ENCODE measurements at regions not wholly inside any gene's neighbourhood (a gene's known extent, or its start where the extent isn't known, plus 50 kb on each side); places are given as distances from the start of the nearest gene placed in this dataset.

GRCh38 chr14:49209416-49209815, 376.8 kb downstream of the RPS29 start:
- no peak for DNase-seq (ENCODE audit: low read depth, low spot score)

GRCh38 chr14:49206828-49207227, 379.4 kb downstream of the RPS29 start:
- FAIRE-seq = no peak
- H3K27ac ChIP-seq (ENCODE audit: control insufficient read depth, insufficient read depth, low read length) = no peak overlapping the region
- no peaks in the 10 kb centered on the region for H3K9me3 ChIP-seq (ENCODE audit: control insufficient read depth, low read depth, low read length)
- no peaks in the 10 kb centered on the region for H3K79me2 ChIP-seq (ENCODE audit: control insufficient read depth, insufficient read depth, low read length)
- no peaks in the 10 kb centered on the region for H3K27me3 ChIP-seq (ENCODE audit: control insufficient read depth, extremely low read depth, insufficient read depth, low read length)
- dilution Hi-C loops (cut with MboI; ENCODE audit: extremely low pct_ligation_motif_present, low sequenced_read_pairs) = no loop called here
- H3K4me3 ChIP-seq (ENCODE audit: control insufficient read depth in 2 of 3, extremely low read depth in 1 of 3, insufficient read depth in 2 of 3, low read depth in 1 of 3, low read length in 3 of 3) = no peak overlapping the region
- H3K9me1 ChIP-seq (ENCODE audit: control insufficient read depth, extremely low read depth, insufficient read depth, low read length) = no peaks in the 10 kb centered on the region
- H3K4me2 ChIP-seq (ENCODE audit: control insufficient read depth, extremely low read depth, insufficient read depth, low read depth, low read length) = no peak overlapping the region
- no peak overlapping the region for H2AFZ ChIP-seq (ENCODE audit: control insufficient read depth, low read length)
- no peaks in the 10 kb centered on the region for H3K4me1 ChIP-seq (ENCODE audit: control insufficient read depth, extremely low read depth, insufficient read depth, low read length)
- no peak for TF ChIP-seq CTCF (optimal IDR thresholded peaks at IDR 0.05 in 1 of 3, IDR thresholded peaks at IDR 0.05 in 1 of 3, conservative IDR thresholded peaks at IDR 0.05 in 1 of 3; ENCODE audit: extremely low read depth in 1 of 3, insufficient read depth in 2 of 3, low read length in 3 of 3)
- no peak for TF ChIP-seq EZH2 (IDR thresholded peaks at IDR 0.05; ENCODE audit: low read length)
- H4K20me1 ChIP-seq (ENCODE audit: control insufficient read depth, extremely low read depth, insufficient read depth, low read length) = no peaks in the 10 kb centered on the region
- no peaks in the 10 kb centered on the region for H3K36me3 ChIP-seq (ENCODE audit: control insufficient read depth in 2 of 2, extremely low read depth in 1 of 2, insufficient read depth in 2 of 2, low read length in 2 of 2)
- H3K9ac ChIP-seq (ENCODE audit: control insufficient read depth, extremely low read depth, insufficient read depth, low read length) = no peak overlapping the region
- no peak for DNase-seq (ENCODE audit: low read depth, low spot score)

More at GRCh38 chr14:49209416-49209815, 376.8 kb downstream of the RPS29 start:
- dilution Hi-C loops (cut with MboI; ENCODE audit: extremely low pct_ligation_motif_present, low sequenced_read_pairs) = no loop called here
- FAIRE-seq = no peak
- no peak overlapping the region for H3K4me2 ChIP-seq (ENCODE audit: control insufficient read depth, extremely low read depth, insufficient read depth, low read depth, low read length)
- TF ChIP-seq CTCF (optimal IDR thresholded peaks at IDR 0.05 in 1 of 3, IDR thresholded peaks at IDR 0.05 in 1 of 3, conservative IDR thresholded peaks at IDR 0.05 in 1 of 3; ENCODE audit: extremely low read depth in 1 of 3, insufficient read depth in 2 of 3, low read length in 3 of 3) (no peak), EZH2 (IDR thresholded peaks at IDR 0.05; ENCODE audit: low read length) (no peak)
- no peaks in the 10 kb centered on the region for H3K4me1 ChIP-seq (ENCODE audit: control insufficient read depth, extremely low read depth, insufficient read depth, low read length)
- H3K9me3 ChIP-seq (ENCODE audit: control insufficient read depth, low read depth, low read length) = no peaks in the 10 kb centered on the region
- H2AFZ ChIP-seq (ENCODE audit: control insufficient read depth, low read length) = no peak overlapping the region
- H3K27ac ChIP-seq (ENCODE audit: control insufficient read depth, insufficient read depth, low read length) = no peak overlapping the region
- H3K4me3 ChIP-seq (ENCODE audit: control insufficient read depth in 2 of 3, extremely low read depth in 1 of 3, insufficient read depth in 2 of 3, low read depth in 1 of 3, low read length in 3 of 3) = no peak overlapping the region
- H3K9me1 ChIP-seq (ENCODE audit: control insufficient read depth, extremely low read depth, insufficient read depth, low read length) = no peaks in the 10 kb centered on the region
- H3K27me3 ChIP-seq (ENCODE audit: control insufficient read depth, extremely low read depth, insufficient read depth, low read length) = no peaks in the 10 kb centered on the region
- no peaks in the 10 kb centered on the region for H3K79me2 ChIP-seq (ENCODE audit: control insufficient read depth, insufficient read depth, low read length)
- H3K9ac ChIP-seq (ENCODE audit: control insufficient read depth, extremely low read depth, insufficient read depth, low read length) = no peak overlapping the region
- no peaks in the 10 kb centered on the region for H3K36me3 ChIP-seq (ENCODE audit: control insufficient read depth in 2 of 2, extremely low read depth in 1 of 2, insufficient read depth in 2 of 2, low read length in 2 of 2)
- no peaks in the 10 kb centered on the region for H4K20me1 ChIP-seq (ENCODE audit: control insufficient read depth, extremely low read depth, insufficient read depth, low read length)
